HG02852 (cell line): ENCODE measurements at regions not wholly inside any gene's neighbourhood (a gene's known extent, or its start where the extent isn't known, plus 50 kb on each side); places are given as distances from the start of the nearest gene placed in this dataset.

Experiments
- ATAC-seq: cut with Tn5 transposase; IDR thresholded peaks from one replicate; pipeline ENCODE4 v1.9.1; 2021; ENCODE audit warnings: mild to moderate bottlenecking, moderate library complexity; ENCODE audit not compliant: unreplicated experiment

- no peak for ATAC-seq
These were observed 55.1 kb downstream of the KIF4B start for GRCh38 chr5:155068616-155069100.

- ATAC-seq = no peak
These were observed 56.4 kb downstream of the KIF4B start for GRCh38 chr5:155069961-155070360.

GRCh38 chr5:155070781-155071180 is 57.2 kb downstream of the KIF4B start:
- ATAC-seq = no peak

GRCh38 chr5:155076379-155076778 is 62.8 kb downstream of the KIF4B start:
- no peak for ATAC-seq

- ATAC-seq = no peak
These were observed 66.1 kb downstream of the KIF4B start for GRCh38 chr5:155079698-155080097.

- ATAC-seq = no peak
These were observed 67.2 kb downstream of the KIF4B start for GRCh38 chr5:155080721-155081120.

- no peak for ATAC-seq
These were observed 68.1 kb downstream of the KIF4B start for GRCh38 chr5:155081618-155082017.

GRCh38 chr5:155082401-155082800 is 68.8 kb downstream of the KIF4B start:
- ATAC-seq = no peak

GRCh38 chr5:155085282-155085989 is 71.9 kb downstream of the KIF4B start:
- no peak for ATAC-seq

GRCh38 chr5:155087036-155087435 is 73.5 kb downstream of the KIF4B start:
- no peak for ATAC-seq

- no peak for ATAC-seq
These were observed 75.3 kb downstream of the KIF4B start for GRCh38 chr5:155088811-155089210.

- no peak for ATAC-seq
These were observed 76.1 kb downstream of the KIF4B start for GRCh38 chr5:155089643-155090042.

- ATAC-seq = no peak
These were observed 77.6 kb downstream of the KIF4B start for GRCh38 chr5:155091063-155091648.

GRCh38 chr5:155091768-155092717 is 78.5 kb downstream of the KIF4B start:
- no peak for ATAC-seq

GRCh38 chr5:155094455-155094854 is 80.9 kb downstream of the KIF4B start:
- no peak for ATAC-seq

- ATAC-seq = no peak
These were observed 84.4 kb downstream of the KIF4B start for GRCh38 chr5:155097995-155098394.

GRCh38 chr5:155098433-155098832 is 84.9 kb downstream of the KIF4B start:
- no peak for ATAC-seq

- ATAC-seq = no peak
These were observed 88.1 kb downstream of the KIF4B start for GRCh38 chr5:155101697-155102096.

- no peak for ATAC-seq
These were observed 89.6 kb downstream of the KIF4B start for GRCh38 chr5:155103146-155103545.

GRCh38 chr5:155104441-155104840 is 90.9 kb downstream of the KIF4B start:
- no peak for ATAC-seq

GRCh38 chr5:155106221-155106620 is 92.7 kb downstream of the KIF4B start:
- ATAC-seq = no peak
